Neural cell (in vitro differentiated cells): ENCODE measurements at regions not wholly inside any gene's neighbourhood (a gene's known extent, or its start where the extent isn't known, plus 50 kb on each side); places are given as distances from the start of the nearest gene placed in this dataset.

Source experiments
- H2AFZ ChIP-seq: fragments of 200-600, 300-800 bp; sonication (generic), shearing (Covaris generic); 2 replicates; pipeline ENCODE4 v1.6.0; 2014; ENCODE audit warnings: low read depth, mild to moderate bottlenecking, antibody characterized with exemption, low read length, moderate library complexity
- H3F3A ChIP-seq: fragments of 200-600 bp; shearing (Covaris generic); 2 replicates; pipeline ENCODE4 v1.6.1; 2016; ENCODE audit warnings: mild to moderate bottlenecking, moderate library complexity, mixed read lengths, antibody characterized with exemption, low read length; ENCODE audit not compliant: insufficient read depth, poor library complexity, severe bottlenecking
- H3K27ac ChIP-seq: fragments of 200-600, 300-800 bp; sonication (generic), shearing (Covaris generic); 2 replicates; pipeline ENCODE4 v1.5.1; 2014; ENCODE audit warnings: mild to moderate bottlenecking, low read length, moderate library complexity
- H3K27me3 ChIP-seq: fragments of 300-800, 200-600 bp; sonication (generic), shearing (Covaris generic); 2 replicates; pipeline ENCODE4 v1.6.0; 2014; ENCODE audit warnings: mild to moderate bottlenecking, low read depth, low read length, moderate library complexity; ENCODE audit not compliant: insufficient read depth
- H3K36me3 ChIP-seq: fragments of 300-800, 200-600 bp; sonication (generic), shearing (Covaris generic); 2 replicates; pipeline ENCODE4 v1.5.1; 2014; ENCODE audit warnings: mild to moderate bottlenecking, antibody characterized with exemption, low read length, moderate library complexity; ENCODE audit not compliant: insufficient read depth
- H3K4me2 ChIP-seq: fragments of 300-800, 200-600 bp; sonication (generic), shearing (Covaris generic); 2 replicates; pipeline ENCODE4 v1.6.0; 2014; ENCODE audit warnings: mild to moderate bottlenecking, low read length
- H3K4me3 ChIP-seq: fragments of 300-800, 200-600 bp; sonication (generic), shearing (Covaris generic); 2 replicates; pipeline ENCODE4 v1.5.1; 2014; ENCODE audit warnings: mild to moderate bottlenecking, low read length, moderate library complexity
- H3K79me2 ChIP-seq: fragments of 200-600 bp; shearing (Covaris generic); replicated peaks from 2 replicates; pipeline ENCODE4 v1.6.0; 2014; ENCODE audit warnings: mild to moderate bottlenecking, low read length, moderate library complexity; ENCODE audit not compliant: insufficient read depth
- H3K9ac ChIP-seq: fragments of 300-800, 200-600 bp; sonication (generic), shearing (Covaris generic); 2 replicates; pipeline ENCODE4 v1.6.1; 2016; ENCODE audit warnings: mild to moderate bottlenecking, low read length, mixed read lengths
- H3K9me2 ChIP-seq: fragments of 200-600 bp; shearing (Covaris generic); 2 replicates; pipeline ENCODE4 v1.6.1; 2016; ENCODE audit warnings: mild to moderate bottlenecking, low read length, mixed read lengths; ENCODE audit not compliant: insufficient read depth
- H3K9me3 ChIP-seq: fragments of 200-600, 300-800 bp; sonication (generic), shearing (Covaris generic); 2 replicates; pipeline ENCODE4 v1.6.1; 2016; ENCODE audit warnings: mild to moderate bottlenecking, mixed run types, low read length, moderate library complexity, mixed read lengths
- H4K20me1 ChIP-seq: fragments of 200-600 bp; shearing (Covaris generic); 2 replicates; pipeline ENCODE4 v1.6.1; 2016; ENCODE audit warnings: mild to moderate bottlenecking, mixed run types; ENCODE audit not compliant: insufficient read depth
- CTCF ChIP-seq: fragments of 450-650 bp; IDR thresholded peaks from 2 replicates; pipeline ENCODE4 v1.5.1; 2014; ENCODE audit warnings: antibody characterized with exemption, mild to moderate bottlenecking, moderate library complexity; ENCODE audit not compliant: poor library complexity, severe bottlenecking
- EP300 ChIP-seq: fragments of 450-650 bp; conservative IDR thresholded peaks from 2 replicates; pipeline ENCODE4 v1.6.1; 2014; ENCODE audit warnings: antibody characterized with exemption, mild to moderate bottlenecking, moderate library complexity; ENCODE audit not compliant: poor library complexity, severe bottlenecking
- EZH2 ChIP-seq: fragments of 200-600, 300-800 bp; shearing (Covaris generic), sonication (generic); IDR thresholded peaks from 2 replicates; pipeline ENCODE4 v1.6.1; 2014; ENCODE audit warnings: antibody characterized with exemption, low read length, borderline replicate concordance, mild to moderate bottlenecking; ENCODE audit not compliant: insufficient read depth, poor library complexity, severe bottlenecking
- MXI1 ChIP-seq: fragments of 450-650 bp; conservative IDR thresholded peaks from 2 replicates; pipeline ENCODE4 v1.6.1; 2014; ENCODE audit warnings: antibody characterized with exemption, mild to moderate bottlenecking; ENCODE audit not compliant: poor library complexity, severe bottlenecking
- POLR2AphosphoS5 ChIP-seq: IDR thresholded peaks from 2 replicates; pipeline ENCODE4 v1.6.1; 2012
- RAD21 ChIP-seq: fragments of 450-650 bp; conservative IDR thresholded peaks from 2 replicates; pipeline ENCODE4 v1.6.1; 2014; ENCODE audit warnings: antibody characterized with exemption, mild to moderate bottlenecking, moderate library complexity
- REST ChIP-seq: IDR thresholded peaks from 2 replicates; pipeline ENCODE4 v1.6.1; 2012; ENCODE audit warnings: borderline replicate concordance
- SMC3 ChIP-seq: fragments of 450-650 bp; conservative IDR thresholded peaks from 2 replicates; pipeline ENCODE4 v1.6.1; 2014; ENCODE audit warnings: antibody characterized with exemption, mild to moderate bottlenecking, moderate library complexity; ENCODE audit not compliant: poor library complexity
- TAF1 ChIP-seq: IDR thresholded peaks from 2 replicates; pipeline ENCODE4 v1.6.1; 2012; ENCODE audit warnings: low read depth

GRCh38 chr13:112012016-112012704, 54.8 kb upstream of the SOX1 start:
- Histone ChIP-seq H3K79me2 (no peaks in the 10 kb centered on the region), H3K27ac (no peak overlapping the region), H3K4me3 (no peak overlapping the region), H3K27me3 (no peaks in the 10 kb centered on the region), H4K20me1 (no peaks in the 10 kb centered on the region), H3K36me3 (no peaks in the 10 kb centered on the region), H3K9me3 (no peaks in the 10 kb centered on the region), H2AFZ (no peak overlapping the region), H3K4me2 (no peak overlapping the region), H3K9ac (no peak overlapping the region), H3F3A (no peaks in the 10 kb centered on the region), H3K9me2 (no peaks in the 10 kb centered on the region)
- TF ChIP-seq SMC3 (no peak), EZH2 (no peak), POLR2AphosphoS5 (no peak), RAD21 (no peak), EP300 (no peak), TAF1 (no peak), CTCF (no peak), REST (no peak), MXI1 (no peak)

- Histone ChIP-seq H3K4me2 (no peak overlapping the region), H3K9me3 (no peaks in the 10 kb centered on the region), H2AFZ (no peak overlapping the region), H3K4me3 (no peak overlapping the region), H3K36me3 (no peaks in the 10 kb centered on the region), H3K27ac (no peak overlapping the region), H3K9ac (no peak overlapping the region), H3F3A (no peaks in the 10 kb centered on the region), H4K20me1 (no peaks in the 10 kb centered on the region), H3K79me2 (no peaks in the 10 kb centered on the region), H3K27me3 (no peaks in the 10 kb centered on the region), H3K9me2 (no peaks in the 10 kb centered on the region)
- TF ChIP-seq CTCF = no peak
- TF ChIP-seq TAF1 = no peak
- TF ChIP-seq RAD21 = no peak
These were observed 54.3 kb upstream of the SOX1 start for GRCh38 chr13:112012705-112013085.
